Neuronal stem cell (in vitro differentiated cells): ENCODE measurements at regions not wholly inside any gene's neighbourhood (a gene's known extent, or its start where the extent isn't known, plus 50 kb on each side); places are given as distances from the start of the nearest gene placed in this dataset.
"Not testable (repeated sequence)": the region's sequence is repeated elsewhere in the genome, so short reads cannot be mapped to it uniquely, and the experiment has no call there.

Source experiments
- DNase-seq: peaks from one replicate; pipeline ENCODE4 v3.0.0-alpha.2; 2013; ENCODE audit warnings: low spot score
- H2AFZ ChIP-seq: one replicate; pipeline ENCODE4 v1.6.1; 2013; ENCODE audit warnings: mild to moderate bottlenecking, low read length, inconsistent platforms
- H2AK5ac ChIP-seq: 2 replicates; pipeline ENCODE4 v1.6.1; 2013; ENCODE audit warnings: low read depth, mild to moderate bottlenecking, inconsistent platforms, low read length, moderate library complexity, mixed read lengths
- H2BK120ac ChIP-seq: 2 replicates; pipeline ENCODE4 v1.6.1; 2013; ENCODE audit warnings: low read depth, mild to moderate bottlenecking, inconsistent platforms, low read length, moderate library complexity, mixed read lengths
- H2BK12ac ChIP-seq: one replicate; pipeline ENCODE4 v1.6.1; 2013; ENCODE audit warnings: low read length, inconsistent platforms
- H2BK15ac ChIP-seq: 2 replicates; pipeline ENCODE4 v1.6.1; 2013; ENCODE audit warnings: mild to moderate bottlenecking, low read length, inconsistent platforms, mixed read lengths
- H2BK5ac ChIP-seq: one replicate; pipeline ENCODE4 v1.6.1; 2013; ENCODE audit warnings: inconsistent platforms, mild to moderate bottlenecking, low read length, moderate library complexity
- H3K14ac ChIP-seq: one replicate; pipeline ENCODE4 v1.6.1; 2013; ENCODE audit warnings: low read length, inconsistent platforms
- H3K18ac ChIP-seq: 2 replicates; pipeline ENCODE4 v1.6.1; 2013; ENCODE audit warnings: low read length, inconsistent platforms
- H3K23ac ChIP-seq: 2 replicates; pipeline ENCODE4 v1.6.1; 2013; ENCODE audit warnings: low read depth, mild to moderate bottlenecking, mixed read lengths, low read length, inconsistent platforms; ENCODE audit not compliant: poor library complexity
- H3K27ac ChIP-seq: replicated peaks from 3 replicates; pipeline ENCODE4 v1.5.1; 2013; ENCODE audit warnings: low read length, inconsistent platforms
- H3K27me3 ChIP-seq, 3 experiments: 2 replicates each; pipeline ENCODE4 v1.6.1; 2013; ENCODE audit warnings: low read length in 3 of 3, mild to moderate bottlenecking in 2 of 3, inconsistent platforms in 1 of 3, low read depth in 1 of 3, mixed read lengths in 1 of 3, moderate library complexity in 1 of 3; ENCODE audit not compliant: control insufficient read depth in 3 of 3, insufficient read depth in 3 of 3
- H3K36me3 ChIP-seq, 2 donors: replicated peaks in 1 of 2; 2 replicates each; pipeline ENCODE4 v1.6.1; 2013; ENCODE audit warnings: low read length in 2 of 2; ENCODE audit not compliant: control insufficient read depth in 2 of 2, insufficient read depth in 2 of 2
- H3K4ac ChIP-seq: 2 replicates; pipeline ENCODE4 v1.6.1; 2013; ENCODE audit warnings: inconsistent platforms, mild to moderate bottlenecking, low read length, moderate library complexity
- H3K4me1 ChIP-seq, 2 donors: 1 replicate in 1 of 2; 2 replicates in 1 of 2; pipeline ENCODE4 v1.6.1; 2013; ENCODE audit warnings: low read length in 2 of 2, low read depth in 1 of 2; ENCODE audit not compliant: control insufficient read depth in 2 of 2, insufficient read depth in 1 of 2
- H3K4me2 ChIP-seq: one replicate; pipeline ENCODE4 v1.6.1; 2013; ENCODE audit warnings: mild to moderate bottlenecking, low read length, inconsistent platforms; ENCODE audit not compliant: insufficient read depth, poor library complexity, severe bottlenecking
- H3K4me3 ChIP-seq, 2 donors: 2 replicates each; pipeline ENCODE4 v1.5.1; 2013; ENCODE audit warnings: low read length in 2 of 2, mild to moderate bottlenecking in 2 of 2, inconsistent platforms in 1 of 2, moderate library complexity in 1 of 2
- H3K79me1 ChIP-seq: one replicate; pipeline ENCODE4 v1.6.1; 2013; ENCODE audit warnings: low read depth, mild to moderate bottlenecking, inconsistent platforms, low read length, moderate library complexity
- H3K9ac ChIP-seq: one replicate; pipeline ENCODE4 v1.6.1; 2013; ENCODE audit warnings: mild to moderate bottlenecking, low read depth, low read length, inconsistent platforms; ENCODE audit not compliant: poor library complexity
- H3K9me3 ChIP-seq, 2 donors: replicated peaks in 1 of 2; 2 replicates each; pipeline versions ENCODE3 to v1.6.1; 2013; ENCODE audit warnings: low read length in 2 of 2, mild to moderate bottlenecking in 2 of 2, inconsistent platforms in 1 of 2, low read depth in 1 of 2, mixed read lengths in 1 of 2, moderate library complexity in 1 of 2; ENCODE audit not compliant: control insufficient read depth in 2 of 2, insufficient read depth in 1 of 2
- H4K8ac ChIP-seq: one replicate; pipeline ENCODE4 v1.6.1; 2013; ENCODE audit warnings: low read depth, mild to moderate bottlenecking, inconsistent platforms, low read length, moderate library complexity
- H4K91ac ChIP-seq: one replicate; pipeline ENCODE4 v1.6.1; 2013; ENCODE audit warnings: low read length, low read depth, mild to moderate bottlenecking, inconsistent platforms; ENCODE audit not compliant: poor library complexity
- WGBS, 2 donors: extraction: QIAGEN DNeasy Blood & Tissue Kit; methylation state at CpG; one replicate each; pipeline ENCODE4 v1.1.7; 2013; ENCODE audit warnings: missing lambda C conversion rate in 2 of 2, mixed read lengths in 1 of 2; ENCODE audit not compliant: insufficient read length in 2 of 2, insufficient replicate concordance in 1 of 2; ENCODE audit errors: extremely low coverage in 2 of 2; 5-methylcytosine and 5-hydroxymethylcytosine counted together

- Histone ChIP-seq H3K79me1 (no peaks in the 10 kb centered on the region), H3K4ac (no peak overlapping the region), H3K14ac (no peak overlapping the region), H3K36me3 (no peaks in the 10 kb centered on the region), H4K91ac (no peak overlapping the region), H3K4me3 (no peak overlapping the region), H2BK120ac (no peak overlapping the region), H2BK5ac (no peak overlapping the region), H4K8ac (no peak overlapping the region), H2AK5ac (no peak overlapping the region), H3K23ac (no peak overlapping the region), H3K9me3 (no peaks in the 10 kb centered on the region), H3K4me2 (no peak overlapping the region), H3K18ac (no peak overlapping the region), H2BK15ac (no peak overlapping the region), H2AFZ (no peak overlapping the region), H2BK12ac (no peak overlapping the region), H3K27me3 (peaks cover 0 to 11% (median 0%) of the 10 kb centered on the region in 3 experiments), H3K9ac (no peak overlapping the region), H3K27ac (no peak overlapping the region), H3K4me1 (peaks cover 0 to 3% of the 10 kb centered on the region in 2 donors)
- no CpG with 5 or more reads among the region's 14 CpGs for whole genome bisulfite sequencing, 2 donors
- no peak for DNase-seq
Measured at GRCh38 chr2:9725106-9725505, 94.3 kb upstream of the YWHAQ start.

- H3K14ac ChIP-seq, H3K27ac ChIP-seq, H3K79me1 ChIP-seq, H2BK120ac ChIP-seq, H2BK12ac ChIP-seq, H2AFZ ChIP-seq, H4K91ac ChIP-seq, H4K8ac ChIP-seq, H3K9me3 ChIP-seq, H2BK15ac ChIP-seq, H3K18ac ChIP-seq, H2BK5ac ChIP-seq, H3K4me2 ChIP-seq, H2AK5ac ChIP-seq, H3K4ac ChIP-seq, H3K9ac ChIP-seq, H3K4me3 ChIP-seq, H3K36me3 ChIP-seq, H3K23ac ChIP-seq, H3K4me1 ChIP-seq, DNase-seq: not testable (repeated sequence)
- WGBS, 2 donors, result no CpG with 5 or more reads among the region's 3 CpGs
- peaks cover 0 to 11% (median 0%) of the 10 kb centered on the region in 3 experiments for H3K27me3 ChIP-seq
Measured at GRCh38 chr2:9726016-9726415, 95.2 kb upstream of the YWHAQ start.

- H3K27me3 ChIP-seq, H2BK5ac ChIP-seq, H3K4me1 ChIP-seq, H3K4ac ChIP-seq, H2AFZ ChIP-seq, H2BK120ac ChIP-seq, H3K4me2 ChIP-seq, H3K36me3 ChIP-seq, H3K9me3 ChIP-seq, H3K14ac ChIP-seq, H2BK15ac ChIP-seq, H4K91ac ChIP-seq, DNase-seq, H3K27ac ChIP-seq, H2BK12ac ChIP-seq, H2AK5ac ChIP-seq, H3K9ac ChIP-seq, H3K79me1 ChIP-seq, H3K4me3 ChIP-seq, H4K8ac ChIP-seq, H3K23ac ChIP-seq: not testable (repeated sequence)
- no CpG with 5 or more reads among the region's 4 CpGs for WGBS, 2 donors
- H3K18ac ChIP-seq, result peak overlapping the region; percentile 49
Measured at GRCh38 chr2:9730523-9730922, 99.7 kb upstream of the YWHAQ start.

- Histone ChIP-seq H3K4ac (no peak overlapping the region), H3K4me1 (peaks cover 0 to 2% of the 10 kb centered on the region in 2 donors), H2AFZ (no peak overlapping the region), H3K9ac (no peak overlapping the region), H4K91ac (no peak overlapping the region), H3K36me3 (no peaks in the 10 kb centered on the region), H4K8ac (no peak overlapping the region), H3K18ac (no peak overlapping the region), H3K79me1 (no peaks in the 10 kb centered on the region), H2BK12ac (no peak overlapping the region), H3K9me3 (peaks cover 0 to 5% of the 10 kb centered on the region in 2 donors), H3K4me3 (no peak overlapping the region), H3K27ac (no peak overlapping the region), H3K23ac (no peak overlapping the region), H3K14ac (no peak overlapping the region), H3K4me2 (no peak overlapping the region), H2BK120ac (no peak overlapping the region), H2BK15ac (no peak overlapping the region), H3K27me3 (peaks cover 0 to 7% (median 0%) of the 10 kb centered on the region in 3 experiments), H2BK5ac (no peak overlapping the region), H2AK5ac (no peak overlapping the region)
- no CpG with 5 or more reads among the region's 3 CpGs for WGBS, 2 donors
- no peak for DNase-seq
Measured at GRCh38 chr2:9732824-9733223, 102.0 kb upstream of the YWHAQ start.
